CD8-positive, alpha-beta memory T cell (primary cell): ENCODE measurements at regions not wholly inside any gene's neighbourhood (a gene's known extent, or its start where the extent isn't known, plus 50 kb on each side); places are given as distances from the start of the nearest gene placed in this dataset.
"Not testable (repeated sequence)": the region's sequence is repeated elsewhere in the genome, so short reads cannot be mapped to it uniquely, and the experiment has no call there.

Experiments used
- CTCF ChIA-PET: fragments of 350-600 bp; sonication (Branson Sonifier 250); formaldehyde crosslinking; loops from one replicate; lab custom pipeline; 2021; ENCODE audit warnings: antibody characterized with exemption; lab: Charles Lee
- POLR2A ChIA-PET: fragments of 350-600 bp; sonication (Branson Sonifier 250); formaldehyde crosslinking; loops from one replicate; lab custom pipeline; 2021; ENCODE audit warnings: antibody characterized with exemption; lab: Charles Lee
- DNase-seq, 5 donors: peaks; one replicate each; pipeline versions ENCODE4 v3.0.0 to v3.0.0-alpha.2; 2020 to 2022; ENCODE audit warnings: mixed read lengths in 1 of 5
- H3K27ac ChIP-seq: one replicate; pipeline ENCODE4 v1.7.0; 2013; ENCODE audit warnings: low read depth, mild to moderate bottlenecking, low read length, moderate library complexity
- H3K27me3 ChIP-seq: 2 replicates; pipeline ENCODE4 v1.7.0; 2013; ENCODE audit warnings: low read length, mild to moderate bottlenecking; ENCODE audit not compliant: insufficient read depth, poor library complexity, severe bottlenecking
- H3K36me3 ChIP-seq: 2 replicates; pipeline ENCODE4 v1.7.0; 2013; ENCODE audit warnings: mild to moderate bottlenecking, low read length, moderate library complexity; ENCODE audit not compliant: insufficient read depth
- H3K4me1 ChIP-seq: 2 replicates; pipeline ENCODE4 v1.7.0; 2013; ENCODE audit warnings: mild to moderate bottlenecking, low read length, moderate library complexity; ENCODE audit not compliant: insufficient read depth
- H3K4me3 ChIP-seq: 2 replicates; pipeline ENCODE4 v1.7.0; 2013; ENCODE audit warnings: mild to moderate bottlenecking, low read length
- H3K9me3 ChIP-seq: 2 replicates; pipeline ENCODE4 v1.7.0; 2013; ENCODE audit warnings: mild to moderate bottlenecking, low read length
- H3K27ac Mint-ChIP-seq, 8 donors: one replicate each; pipeline ENCODE4 v1.8.0; 2020 to 2021; ENCODE audit warnings: mixed read lengths in 8 of 8, mild to moderate bottlenecking in 6 of 8, inconsistent platforms in 3 of 8, moderate library complexity in 3 of 8
- H3K27me3 Mint-ChIP-seq, 2 donors: one replicate each; pipeline ENCODE4 v1.8.0; 2020 to 2021; ENCODE audit warnings: mixed read lengths in 2 of 2, mild to moderate bottlenecking in 1 of 2, moderate library complexity in 1 of 2
- H3K36me3 Mint-ChIP-seq, 3 donors: one replicate each; pipeline ENCODE4 v1.8.0; 2020 to 2021; ENCODE audit warnings: mixed read lengths in 3 of 3, inconsistent platforms in 1 of 3, mild to moderate bottlenecking in 1 of 3
- H3K4me1 Mint-ChIP-seq, 3 donors: one replicate each; pipeline ENCODE4 v1.8.0; 2020 to 2021; ENCODE audit warnings: mixed read lengths in 3 of 3, inconsistent platforms in 1 of 3, mild to moderate bottlenecking in 1 of 3
- H3K4me3 Mint-ChIP-seq, 7 donors: one replicate each; pipeline ENCODE4 v1.8.0; 2020 to 2021; ENCODE audit warnings: mixed read lengths in 7 of 7, mild to moderate bottlenecking in 6 of 7, moderate library complexity in 4 of 7, inconsistent platforms in 2 of 7
- H3K9me3 Mint-ChIP-seq, 5 donors: one replicate each; pipeline ENCODE4 v1.8.0; 2020 to 2022; ENCODE audit warnings: mixed read lengths in 5 of 5, mild to moderate bottlenecking in 3 of 5, moderate library complexity in 2 of 5, inconsistent platforms in 1 of 5

- no peak for DNase-seq
- Histone ChIP-seq H3K27me3 (no peaks in the 10 kb centered on the region), H3K4me1 (no peaks in the 10 kb centered on the region), H3K36me3 (no peaks in the 10 kb centered on the region), H3K9me3 (no peaks in the 10 kb centered on the region), H3K4me3 (no peak overlapping the region), H3K27ac (no peak overlapping the region)
- peaks cover 0 to 2% of the 10 kb centered on the region in 2 donors for H3K27me3 Mint-ChIP-seq
- ChIA-PET CTCF (no interaction called here), POLR2A (no interaction called here)
- no peak overlapping the region for H3K27ac Mint-ChIP-seq
- H3K36me3 Mint-ChIP-seq: no peaks in the 10 kb centered on the region
- no peak overlapping the region for H3K4me3 Mint-ChIP-seq
- peaks cover 3 to 9% (median 4%) of the 10 kb centered on the region in 3 donors for H3K4me1 Mint-ChIP-seq
- peaks cover 0 to 9% (median 6%) of the 10 kb centered on the region in 5 donors for H3K9me3 Mint-ChIP-seq
These were observed 89.6 kb upstream of the BASP1 start for GRCh38 chr5:17127743-17128231.

- no peaks in the 10 kb centered on the region for H3K27me3 ChIP-seq
- POLR2A ChIA-PET: no interaction called here
These were observed 88.2 kb upstream of the BASP1 start for GRCh38 chr5:17129093-17129849.

DNA sequence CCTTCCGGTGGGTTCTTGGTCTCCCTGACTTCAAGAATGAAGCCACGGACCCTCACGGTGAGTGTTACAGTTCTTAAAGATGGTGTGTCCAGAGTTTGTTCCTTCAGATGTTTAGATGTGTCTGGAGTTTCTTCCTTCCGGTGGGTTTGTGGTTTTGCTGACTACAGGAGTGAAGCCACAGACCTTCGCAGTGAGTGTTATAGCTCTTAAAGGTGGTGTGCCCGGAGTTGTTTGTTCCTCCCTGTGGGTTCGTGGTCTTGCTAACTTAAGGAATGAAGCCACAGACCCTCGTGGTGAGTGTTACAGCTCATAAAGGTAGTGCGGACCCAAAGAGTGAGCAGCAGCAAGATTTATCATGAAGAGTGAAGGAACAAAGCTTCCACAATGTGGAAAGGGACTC is 87.1 kb upstream of the BASP1 start:
- H3K4me1 Mint-ChIP-seq, CTCF ChIA-PET, H3K27ac ChIP-seq, H3K27me3 ChIP-seq, H3K9me3 ChIP-seq, H3K4me3 ChIP-seq, H3K27me3 Mint-ChIP-seq, DNase-seq, POLR2A ChIA-PET, H3K36me3 Mint-ChIP-seq, H3K4me3 Mint-ChIP-seq, H3K4me1 ChIP-seq, H3K9me3 Mint-ChIP-seq, H3K36me3 ChIP-seq: not testable (repeated sequence)
- H3K27ac Mint-ChIP-seq: peak overlapping the region in 1 of 8 donors; percentile 76

More at GRCh38 chr5:17129093-17129849, 88.2 kb upstream of the BASP1 start:
- H3K4me3 ChIP-seq: no peak overlapping the region
- Mint-ChIP-seq H3K9me3 (peaks cover 0 to 7% (median 2%) of the 10 kb centered on the region in 5 donors), H3K4me1 (peaks cover 3 to 9% (median 4%) of the 10 kb centered on the region in 3 donors), H3K4me3 (no peak overlapping the region), H3K27me3 (peaks cover 0 to 2% of the 10 kb centered on the region in 2 donors), H3K27ac (no peak overlapping the region), H3K36me3 (no peaks in the 10 kb centered on the region)
- no peaks in the 10 kb centered on the region for H3K36me3 ChIP-seq
- H3K27ac ChIP-seq: no peak overlapping the region
- H3K4me1 ChIP-seq: no peaks in the 10 kb centered on the region
- CTCF ChIA-PET: interaction anchor here (1.3 kb wide), 1 partner anchor 18 kb away, joined by 3 read pairs; no protein-coding TSS in a partner anchor
- no peak for DNase-seq
- H3K9me3 ChIP-seq: no peaks in the 10 kb centered on the region

GRCh38 chr5:17132444-17133083 is 84.9 kb upstream of the BASP1 start:
- no peak for DNase-seq
- Histone ChIP-seq H3K4me3 (no peak overlapping the region), H3K9me3 (no peaks in the 10 kb centered on the region), H3K27me3 (no peaks in the 10 kb centered on the region), H3K36me3 (no peaks in the 10 kb centered on the region), H3K27ac (no peak overlapping the region), H3K4me1 (no peaks in the 10 kb centered on the region)
- Mint-ChIP-seq H3K27me3 (peaks cover 0 to 2% of the 10 kb centered on the region in 2 donors), H3K9me3 (peaks cover 0 to 7% (median 0%) of the 10 kb centered on the region in 5 donors), H3K4me3 (no peak overlapping the region), H3K27ac (no peak overlapping the region), H3K36me3 (no peaks in the 10 kb centered on the region), H3K4me1 (peaks cover 3 to 9% (median 4%) of the 10 kb centered on the region in 3 donors)
- ChIA-PET POLR2A (no interaction called here), CTCF (no interaction called here)

DNA sequence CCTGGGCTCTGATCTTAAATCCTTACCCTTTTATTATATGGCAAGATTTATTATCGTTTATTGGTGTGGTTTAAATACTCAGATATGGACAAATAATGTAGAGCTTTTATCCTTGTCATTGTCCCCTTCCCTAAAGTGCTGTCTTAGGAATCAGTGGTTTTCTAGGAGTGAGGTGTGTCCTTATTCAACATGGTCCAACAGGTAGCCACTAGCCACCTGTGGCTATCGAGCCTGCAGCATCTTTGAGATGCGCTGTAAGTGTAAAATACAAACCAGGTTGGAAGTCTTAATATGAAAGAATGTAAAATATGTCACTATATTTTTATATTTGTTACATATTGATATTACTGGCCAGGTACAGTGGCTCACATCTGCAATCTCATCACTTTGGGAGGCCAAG is 82.4 kb upstream of the BASP1 start:
- Histone ChIP-seq H3K4me1 (no peaks in the 10 kb centered on the region), H3K27ac (no peak overlapping the region), H3K36me3 (no peaks in the 10 kb centered on the region), H3K27me3 (no peaks in the 10 kb centered on the region), H3K9me3 (no peaks in the 10 kb centered on the region), H3K4me3 (no peak overlapping the region)
- Mint-ChIP-seq H3K4me1 (peaks cover 3 to 9% (median 4%) of the 10 kb centered on the region in 3 donors), H3K27me3 (no peaks in the 10 kb centered on the region), H3K9me3 (peaks cover 0 to 7% (median 0%) of the 10 kb centered on the region in 5 donors), H3K36me3 (no peaks in the 10 kb centered on the region), H3K4me3 (no peak overlapping the region), H3K27ac (no peak overlapping the region)
- DNase-seq: no peak
- ChIA-PET POLR2A (no interaction called here), CTCF (no interaction called here)

DNA sequence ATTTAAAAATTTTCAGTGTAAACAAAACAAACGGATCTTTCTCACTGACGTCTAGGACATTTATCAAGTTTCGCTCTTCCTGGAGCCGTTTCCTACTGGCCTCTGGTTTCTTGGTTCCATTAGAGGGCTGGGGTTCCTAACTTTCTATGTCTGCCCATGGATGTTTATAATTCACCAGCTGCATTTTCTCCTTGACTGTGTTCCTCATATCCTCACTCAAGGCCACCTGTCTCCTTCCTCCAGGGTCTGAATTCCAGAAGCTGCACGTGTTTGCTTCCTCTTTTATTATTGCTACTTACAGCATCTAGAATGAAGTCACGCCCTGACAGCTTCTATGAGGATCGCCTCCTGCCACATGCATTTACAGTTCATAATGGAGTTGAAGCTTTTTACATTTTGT is 74.1 kb upstream of the BASP1 start:
- ChIA-PET CTCF (no interaction called here), POLR2A (interaction anchor here (0.7 kb wide), 1 partner anchor 75 kb away, joined by 5 read pairs; no protein-coding TSS in a partner anchor)
- no peaks in the 10 kb centered on the region for H3K27me3 ChIP-seq
- H3K36me3 ChIP-seq: no peaks in the 10 kb centered on the region
- H3K4me1 ChIP-seq: no peaks in the 10 kb centered on the region
- no peak overlapping the region for H3K4me3 Mint-ChIP-seq
- H3K27ac ChIP-seq: no peak overlapping the region
- H3K4me1 Mint-ChIP-seq: no peaks in the 10 kb centered on the region
- H3K27ac Mint-ChIP-seq: no peak overlapping the region
- no peak for DNase-seq
- H3K9me3 ChIP-seq: no peaks in the 10 kb centered on the region
- no peak overlapping the region for H3K4me3 ChIP-seq
- peaks cover 0 to 10% (median 4%) of the 10 kb centered on the region in 5 donors for H3K9me3 Mint-ChIP-seq
- no peaks in the 10 kb centered on the region for H3K36me3 Mint-ChIP-seq
- peaks cover 0 to 2% of the 10 kb centered on the region in 2 donors for H3K27me3 Mint-ChIP-seq

GRCh38 chr5:17146280-17146841 is 71.1 kb upstream of the BASP1 start:
- Histone ChIP-seq H3K4me3 (no peak overlapping the region), H3K27me3 (no peaks in the 10 kb centered on the region), H3K36me3 (no peaks in the 10 kb centered on the region), H3K4me1 (no peaks in the 10 kb centered on the region), H3K9me3 (no peaks in the 10 kb centered on the region), H3K27ac (no peak overlapping the region)
- no peak for DNase-seq
- Mint-ChIP-seq H3K4me3 (no peak overlapping the region), H3K27ac (no peak overlapping the region), H3K9me3 (peaks cover 0 to 6% (median 2%) of the 10 kb centered on the region in 5 donors), H3K36me3 (no peaks in the 10 kb centered on the region), H3K27me3 (peaks cover 0 to 2% of the 10 kb centered on the region in 2 donors), H3K4me1 (no peaks in the 10 kb centered on the region)
- ChIA-PET POLR2A (no interaction called here), CTCF (no interaction called here)

- ChIA-PET CTCF (no interaction called here), POLR2A (no interaction called here)
- H3K4me1 Mint-ChIP-seq: no peaks in the 10 kb centered on the region
- Histone ChIP-seq H3K4me1 (no peaks in the 10 kb centered on the region), H3K4me3 (no peak overlapping the region), H3K36me3 (no peaks in the 10 kb centered on the region), H3K9me3 (no peaks in the 10 kb centered on the region), H3K27ac (no peak overlapping the region), H3K27me3 (no peaks in the 10 kb centered on the region)
- H3K4me3 Mint-ChIP-seq: no peak overlapping the region
- H3K9me3 Mint-ChIP-seq: peaks cover 0 to 9% (median 2%) of the 10 kb centered on the region in 5 donors
- no peaks in the 10 kb centered on the region for H3K36me3 Mint-ChIP-seq
- DNase-seq: no peak
- peaks cover 0 to 2% of the 10 kb centered on the region in 2 donors for H3K27me3 Mint-ChIP-seq
- no peak overlapping the region for H3K27ac Mint-ChIP-seq
These were observed 70.3 kb upstream of the BASP1 start for GRCh38 chr5:17147170-17147569.
